Calu3 (cell line): ENCODE measurements at regions not wholly inside any gene's neighbourhood (a gene's known extent, or its start where the extent isn't known, plus 50 kb on each side); places are given as distances from the start of the nearest gene placed in this dataset.

ENCODE experiments used
- BruUV-seq: library from RNA; stranded (reverse); fragments of 400-500 nt; replicated peaks from 2 replicates; lab custom pipeline; 2021; lab: Mats Ljungman, UMichigan
- CTCF ChIA-PET: fragments of 300-600 bp; sonication (Branson Sonifier 250); formaldehyde crosslinking; loops from one replicate; lab custom pipeline; 2022; ENCODE audit warnings: antibody characterized with exemption; lab: Charles Lee
- DNase-seq: peaks from one replicate; pipeline ENCODE4 v3.0.0; 2022
- H3K27ac Mint-ChIP-seq: one replicate; pipeline ENCODE4 v1.8.0; 2022; ENCODE audit warnings: mixed read lengths; ENCODE audit not compliant: unreplicated experiment
- H3K27me3 Mint-ChIP-seq: one replicate; pipeline ENCODE4 v1.8.0; 2022; ENCODE audit warnings: mixed read lengths; ENCODE audit not compliant: unreplicated experiment
- H3K36me3 Mint-ChIP-seq: one replicate; pipeline ENCODE4 v1.8.0; 2022; ENCODE audit warnings: mild to moderate bottlenecking, moderate library complexity, mixed read lengths; ENCODE audit not compliant: insufficient read depth, unreplicated experiment
- H3K4me1 Mint-ChIP-seq: one replicate; pipeline ENCODE4 v1.8.0; 2022; ENCODE audit warnings: mild to moderate bottlenecking, low read depth, mixed read lengths; ENCODE audit not compliant: unreplicated experiment
- H3K4me3 Mint-ChIP-seq: one replicate; pipeline ENCODE4 v1.8.0; 2022; ENCODE audit warnings: mild to moderate bottlenecking, low read depth, moderate library complexity, mixed read lengths; ENCODE audit not compliant: unreplicated experiment
- H3K9me3 Mint-ChIP-seq: one replicate; pipeline ENCODE4 v1.8.0; 2022; ENCODE audit warnings: low read depth, mixed read lengths; ENCODE audit not compliant: unreplicated experiment
- intact Hi-C: fragments of 100-400 bp; cut with micrococcal nuclease; formaldehyde crosslinking; loops from one replicate; pipeline ENCODE4 v1.10.0; 2022; ENCODE audit not compliant: unreplicated experiment
- TF ChIP-seq, protein P1 (sequence below): fragments of 200-600 bp; IDR thresholded peaks from one replicate; pipeline ENCODE4 v1.8.0; 2022; ENCODE audit warnings: antibody characterized with exemption; ENCODE audit not compliant: unreplicated experiment

DNA sequence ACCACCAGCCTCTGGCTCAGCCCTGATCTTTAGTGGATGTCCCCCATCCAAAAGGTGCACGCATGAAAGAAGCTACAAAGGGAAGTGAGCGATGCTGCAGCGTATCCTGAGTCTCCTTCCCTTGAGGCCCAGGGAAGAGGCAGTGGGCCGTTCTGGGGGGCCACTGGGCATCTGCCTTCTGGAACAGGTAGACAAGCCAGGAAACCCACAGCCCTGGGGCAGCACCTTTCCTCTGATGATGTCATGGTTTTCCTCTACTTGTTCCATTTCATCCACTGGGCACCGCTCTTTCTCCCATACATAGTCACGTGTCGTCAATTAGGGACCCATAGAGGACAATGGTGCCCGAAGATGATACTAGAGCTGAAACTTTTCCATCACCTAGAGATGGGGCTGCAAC is 194.0 kb upstream of the IRX1 start:
- Mint-ChIP-seq H3K27ac (no peak overlapping the region), H3K27me3 (no peaks in the 10 kb centered on the region), H3K4me1 (no peaks in the 10 kb centered on the region), H3K4me3 (no peak overlapping the region), H3K36me3 (no peaks in the 10 kb centered on the region), H3K9me3 (peaks cover 9% of the 10 kb centered on the region)
- TF ChIP-seq, protein P1, sequence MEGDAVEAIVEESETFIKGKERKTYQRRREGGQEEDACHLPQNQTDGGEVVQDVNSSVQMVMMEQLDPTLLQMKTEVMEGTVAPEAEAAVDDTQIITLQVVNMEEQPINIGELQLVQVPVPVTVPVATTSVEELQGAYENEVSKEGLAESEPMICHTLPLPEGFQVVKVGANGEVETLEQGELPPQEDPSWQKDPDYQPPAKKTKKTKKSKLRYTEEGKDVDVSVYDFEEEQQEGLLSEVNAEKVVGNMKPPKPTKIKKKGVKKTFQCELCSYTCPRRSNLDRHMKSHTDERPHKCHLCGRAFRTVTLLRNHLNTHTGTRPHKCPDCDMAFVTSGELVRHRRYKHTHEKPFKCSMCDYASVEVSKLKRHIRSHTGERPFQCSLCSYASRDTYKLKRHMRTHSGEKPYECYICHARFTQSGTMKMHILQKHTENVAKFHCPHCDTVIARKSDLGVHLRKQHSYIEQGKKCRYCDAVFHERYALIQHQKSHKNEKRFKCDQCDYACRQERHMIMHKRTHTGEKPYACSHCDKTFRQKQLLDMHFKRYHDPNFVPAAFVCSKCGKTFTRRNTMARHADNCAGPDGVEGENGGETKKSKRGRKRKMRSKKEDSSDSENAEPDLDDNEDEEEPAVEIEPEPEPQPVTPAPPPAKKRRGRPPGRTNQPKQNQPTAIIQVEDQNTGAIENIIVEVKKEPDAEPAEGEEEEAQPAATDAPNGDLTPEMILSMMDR = no peak
- no peak for DNase-seq
- intact Hi-C loops = no loop called here
- BruUV-seq = no TSS peak
- CTCF ChIA-PET = no interaction called here

DNA sequence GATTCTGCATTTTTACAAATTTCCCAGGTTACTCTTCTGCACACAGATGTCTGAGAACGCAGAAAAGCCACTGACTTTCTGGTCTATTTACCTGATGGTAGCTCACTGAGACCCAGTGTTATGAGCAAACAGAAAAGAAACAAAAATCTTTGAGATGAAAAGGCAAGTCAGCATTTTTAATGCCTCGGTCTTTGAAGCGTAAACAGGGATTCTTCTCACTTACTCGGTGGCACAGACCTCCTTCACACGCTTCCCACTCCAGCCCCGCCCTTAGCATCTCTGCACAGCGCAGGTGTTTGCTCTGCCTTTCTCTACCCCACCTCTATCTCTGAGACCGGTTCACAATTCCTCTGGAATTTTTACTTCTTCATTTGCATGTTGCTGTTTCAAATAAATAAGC is 195.0 kb upstream of the IRX1 start:
- intact Hi-C loops = no loop called here

DNA sequence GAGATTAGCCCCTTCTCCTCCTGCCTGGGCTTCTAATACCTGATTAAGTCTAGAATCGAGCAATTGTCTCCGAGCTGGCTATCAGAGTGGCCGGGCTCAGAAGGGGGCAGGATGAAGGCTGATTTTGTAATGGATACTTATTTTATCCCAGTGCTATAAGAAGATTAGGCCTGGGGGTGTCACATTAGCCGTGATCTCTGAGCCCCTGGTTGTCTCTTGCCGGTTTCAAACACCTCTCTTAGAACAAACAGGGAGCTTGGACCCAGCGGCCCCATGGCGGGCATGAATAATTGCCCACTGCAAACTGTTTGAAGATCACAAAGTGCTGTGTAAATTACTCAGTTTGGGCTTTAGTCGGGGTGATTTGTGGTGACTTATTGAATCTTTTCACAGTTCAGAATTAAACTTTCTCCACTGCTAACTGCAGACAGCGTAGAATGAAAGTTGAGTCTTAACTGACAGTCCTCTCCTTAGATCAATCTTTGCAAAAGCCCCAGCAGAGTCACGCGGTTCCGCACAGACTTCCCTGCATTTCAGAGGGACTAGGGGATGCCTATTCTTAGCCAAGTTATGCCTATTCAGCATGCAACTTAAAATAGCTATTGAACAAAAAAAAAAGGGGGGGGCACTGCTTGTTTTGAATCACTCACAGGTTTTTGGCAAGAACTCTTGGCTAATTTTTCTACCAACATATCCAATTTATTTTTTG is 200.6 kb upstream of the IRX1 start:
- Mint-ChIP-seq H3K27ac (no peak overlapping the region), H3K36me3 (no peaks in the 10 kb centered on the region), H3K27me3 (no peaks in the 10 kb centered on the region), H3K9me3 (peaks cover 2% of the 10 kb centered on the region), H3K4me3 (no peak overlapping the region), H3K4me1 (no peaks in the 10 kb centered on the region)
- BruUV-seq = no TSS peak
- DNase-seq = no peak
- TF ChIP-seq, protein P1 = no peak
- intact Hi-C loops = no loop called here
- CTCF ChIA-PET = no interaction called here

More for the DNA sequence above, 195.0 kb upstream of the IRX1 start:
- Mint-ChIP-seq H3K4me1 (no peaks in the 10 kb centered on the region), H3K4me3 (no peak overlapping the region), H3K9me3 (peaks cover 8% of the 10 kb centered on the region), H3K27ac (no peak overlapping the region), H3K36me3 (no peaks in the 10 kb centered on the region), H3K27me3 (no peaks in the 10 kb centered on the region)
- no TSS peak for BruUV-seq
- TF ChIP-seq, protein P1 = no peak
- CTCF ChIA-PET = no interaction called here
- no peak for DNase-seq

DNA sequence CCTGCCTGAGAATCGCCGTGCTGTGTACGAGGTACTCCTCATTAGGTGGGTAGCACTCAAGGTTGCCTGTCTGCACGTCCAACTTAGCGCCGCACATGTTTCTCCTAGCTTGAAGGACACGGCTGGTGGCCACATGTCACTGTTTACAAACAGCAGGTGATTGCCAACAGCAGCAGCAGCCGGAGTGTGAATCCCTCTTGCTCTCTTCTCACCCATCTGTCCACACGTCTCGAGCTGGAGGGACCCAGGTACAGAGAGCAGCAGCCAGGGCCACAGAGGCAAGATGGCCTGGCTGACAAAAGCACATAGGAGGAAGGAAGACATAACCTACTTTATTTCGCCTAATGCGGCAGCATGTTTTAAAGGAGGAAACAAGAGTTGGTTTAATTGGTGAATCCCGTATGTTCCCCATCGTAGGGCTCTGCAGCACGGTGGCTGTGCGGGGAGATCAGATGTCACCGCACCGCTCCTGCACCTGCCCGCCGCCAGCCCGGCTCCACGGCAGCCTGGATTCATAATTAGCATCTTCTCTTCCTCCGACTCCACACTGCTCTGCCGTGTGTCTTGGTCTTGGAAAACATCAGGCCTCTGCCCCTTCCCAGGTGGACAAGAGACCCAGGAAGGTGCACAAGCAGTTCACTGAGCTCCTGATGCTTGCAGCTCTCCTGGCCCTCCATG is 201.6 kb upstream of the IRX1 start:
- DNase-seq = no peak
- CTCF ChIA-PET = no interaction called here
- TF ChIP-seq, protein P1 = no peak
- Mint-ChIP-seq H3K27me3 (no peaks in the 10 kb centered on the region), H3K36me3 (no peaks in the 10 kb centered on the region), H3K27ac (no peak overlapping the region), H3K4me1 (no peaks in the 10 kb centered on the region), H3K9me3 (no peaks in the 10 kb centered on the region), H3K4me3 (no peak overlapping the region)
- BruUV-seq = no TSS peak
- intact Hi-C loops = no loop called here
